CD14-positive monocyte (primary cell): ENCODE measurements at regions not wholly inside any gene's neighbourhood (a gene's known extent, or its start where the extent isn't known, plus 50 kb on each side); places are given as distances from the start of the nearest gene placed in this dataset.

ENCODE experiments used
- DNase-seq, 3 donors: peaks; one replicate each; pipeline ENCODE4 v3.0.0-alpha.2; 2011 to 2022
- H2AFZ ChIP-seq: 2 replicates; pipeline ENCODE4 v1.6.0; 2012; ENCODE audit warnings: mild to moderate bottlenecking, low read depth, low read length, inconsistent platforms; ENCODE audit not compliant: insufficient read depth, poor library complexity, severe bottlenecking
- H3K27ac ChIP-seq, 2 donors: 1 replicate in 1 of 2; 2 replicates in 1 of 2; pipeline ENCODE4 v1.5.1; 2012 to 2013; ENCODE audit warnings: low read length in 2 of 2, control low read depth in 1 of 2, inconsistent platforms in 1 of 2, low read depth in 1 of 2, mild to moderate bottlenecking in 1 of 2
- H3K27me3 ChIP-seq, 2 donors: one replicate each; pipeline versions ENCODE4 v1.6.0 to v1.6.1; 2011 to 2013; ENCODE audit warnings: low read length in 2 of 2; ENCODE audit not compliant: control insufficient read depth in 2 of 2, insufficient read depth in 2 of 2
- H3K36me3 ChIP-seq, 2 donors: replicated peaks in 1 of 2; 1 replicate in 1 of 2; 2 replicates in 1 of 2; pipeline versions ENCODE4 v1.5.1 to v1.6.1; 2012 to 2013; ENCODE audit warnings: low read length in 2 of 2, control low read depth in 1 of 2, inconsistent platforms in 1 of 2, mild to moderate bottlenecking in 1 of 2; ENCODE audit not compliant: insufficient read depth in 2 of 2, control insufficient read depth in 1 of 2
- H3K4me1 ChIP-seq, 2 donors: 1 replicate in 1 of 2; 2 replicates in 1 of 2; pipeline versions ENCODE4 v1.5.1 to v1.6.1; 2012 to 2013; ENCODE audit warnings: low read length in 2 of 2, control low read depth in 1 of 2, inconsistent platforms in 1 of 2, mild to moderate bottlenecking in 1 of 2, moderate library complexity in 1 of 2; ENCODE audit not compliant: insufficient read depth in 2 of 2, control insufficient read depth in 1 of 2
- H3K4me2 ChIP-seq: replicated peaks from 2 replicates; pipeline ENCODE3; 2012; ENCODE audit warnings: low read length, moderate library complexity, mild to moderate bottlenecking; ENCODE audit not compliant: poor library complexity, severe bottlenecking; ENCODE audit errors: extremely low read depth
- H3K4me3 ChIP-seq, 3 experiments: fragments of 200-600 bp in 1 of 3; sonication (generic) in 1 of 3; replicated peaks in 1 of 3; 1 replicate in 2 of 3; 2 replicates in 1 of 3; pipeline ENCODE4 v1.5.1; 2011 to 2013; ENCODE audit warnings: low read length in 3 of 3, mild to moderate bottlenecking in 3 of 3, control low read depth in 2 of 3, low read depth in 2 of 3, inconsistent platforms in 1 of 3, moderate library complexity in 1 of 3
- H3K79me2 ChIP-seq: 2 replicates; pipeline ENCODE4 v1.6.0; 2012; ENCODE audit warnings: mild to moderate bottlenecking, control low read depth, inconsistent platforms, low read length, moderate library complexity; ENCODE audit not compliant: insufficient read depth
- H3K9ac ChIP-seq: 2 replicates; pipeline ENCODE4 v1.6.0; 2017; ENCODE audit warnings: low read length, mild to moderate bottlenecking; ENCODE audit not compliant: insufficient read depth, poor library complexity, severe bottlenecking
- H3K9me3 ChIP-seq, 2 donors: replicated peaks in 1 of 2; 1 replicate in 1 of 2; 2 replicates in 1 of 2; pipeline versions ENCODE4 v1.5.1 to v1.6.1; 2012 to 2013; ENCODE audit warnings: low read length in 2 of 2, control low read depth in 1 of 2; ENCODE audit not compliant: control insufficient read depth in 1 of 2, insufficient read depth in 1 of 2
- H4K20me1 ChIP-seq: 2 replicates; pipeline ENCODE4 v1.6.0; 2012; ENCODE audit warnings: mild to moderate bottlenecking, low read length, control low read depth, moderate library complexity; ENCODE audit not compliant: insufficient read depth
- H3K27ac Mint-ChIP-seq, 7 donors: one replicate each; pipeline ENCODE4 v1.8.0; 2020; ENCODE audit warnings: mild to moderate bottlenecking in 7 of 7, mixed read lengths in 7 of 7, moderate library complexity in 6 of 7, inconsistent platforms in 2 of 7
- H3K27me3 Mint-ChIP-seq, 3 donors: one replicate each; pipeline ENCODE4 v1.8.0; 2021 to 2022; ENCODE audit warnings: low read depth in 3 of 3, mild to moderate bottlenecking in 3 of 3, mixed read lengths in 3 of 3, moderate library complexity in 3 of 3, inconsistent platforms in 1 of 3
- H3K36me3 Mint-ChIP-seq, 2 donors: one replicate each; pipeline ENCODE4 v1.8.0; 2020; ENCODE audit warnings: mixed read lengths in 2 of 2, inconsistent platforms in 1 of 2, mild to moderate bottlenecking in 1 of 2
- H3K4me1 Mint-ChIP-seq: one replicate; pipeline ENCODE4 v1.8.0; 2020; ENCODE audit warnings: mild to moderate bottlenecking, mixed read lengths
- H3K4me3 Mint-ChIP-seq, 2 donors: one replicate each; pipeline ENCODE4 v1.8.0; 2020; ENCODE audit warnings: mild to moderate bottlenecking in 2 of 2, mixed read lengths in 2 of 2, moderate library complexity in 1 of 2
- H3K9me3 Mint-ChIP-seq, 7 donors: one replicate each; pipeline ENCODE4 v1.8.0; 2020 to 2022; ENCODE audit warnings: mixed read lengths in 7 of 7, mild to moderate bottlenecking in 6 of 7, moderate library complexity in 6 of 7, inconsistent platforms in 2 of 7
- CTCF ChIP-seq: fragments of 200-600 bp; IDR thresholded peaks from one replicate; pipeline ENCODE4 v1.8.0; 2022; ENCODE audit warnings: antibody characterized with exemption, mild to moderate bottlenecking
- WGBS: methylation state at CpG from one replicate; pipeline ENCODE4 v1.1.5; 2013; ENCODE audit warnings: missing lambda C conversion rate; ENCODE audit not compliant: insufficient coverage; 5-methylcytosine and 5-hydroxymethylcytosine counted together
- intact Hi-C, 2 donors: fragments of 100-400 bp; cut with micrococcal nuclease; formaldehyde crosslinking; loops; one replicate each; pipeline versions ENCODE4 v1.15.0 to v1.15.1; 2023

GRCh38 chr2:175824243-175824642 lies 177.8 kb downstream of the LNPK start:
- Histone ChIP-seq H3K36me3 (no peaks in the 10 kb centered on the region), H3K9me3 (no peaks in the 10 kb centered on the region), H3K4me3 (no peak overlapping the region), H3K79me2 (no peaks in the 10 kb centered on the region), H4K20me1 (no peaks in the 10 kb centered on the region), H3K4me2 (no peak overlapping the region), H3K27ac (no peak overlapping the region), H3K27me3 (no peaks in the 10 kb centered on the region), H3K4me1 (no peaks in the 10 kb centered on the region), H2AFZ (no peak overlapping the region), H3K9ac (no peak overlapping the region)
- no peaks in the 10 kb centered on the region for H3K36me3 Mint-ChIP-seq
- peaks cover 0 to 11% (median 2%) of the 10 kb centered on the region in 7 donors for H3K9me3 Mint-ChIP-seq
- no peak for TF ChIP-seq CTCF
- no peak for DNase-seq
- H3K27ac Mint-ChIP-seq, result no peak overlapping the region
- H3K27me3 Mint-ChIP-seq, result peaks cover 2 to 6% (median 5%) of the 10 kb centered on the region in 3 donors
- H3K4me3 Mint-ChIP-seq, result no peak overlapping the region
- WGBS, result 100% methylated on average over 1 of the region's 2 CpGs
- intact Hi-C loops, result no loop called here
- no peaks in the 10 kb centered on the region for H3K4me1 Mint-ChIP-seq

GRCh38 chr2:175823707-175824073 lies 178.4 kb downstream of the LNPK start:
- Histone ChIP-seq H3K4me3 (no peak overlapping the region), H3K9ac (no peak overlapping the region), H3K4me1 (no peaks in the 10 kb centered on the region), H3K27me3 (no peaks in the 10 kb centered on the region), H3K9me3 (no peaks in the 10 kb centered on the region), H3K79me2 (no peaks in the 10 kb centered on the region), H3K4me2 (no peak overlapping the region), H3K36me3 (no peaks in the 10 kb centered on the region), H4K20me1 (no peaks in the 10 kb centered on the region), H3K27ac (no peak overlapping the region), H2AFZ (no peak overlapping the region)
- intact Hi-C loops, result no loop called here
- no peak for DNase-seq
- Mint-ChIP-seq H3K4me1 (no peaks in the 10 kb centered on the region), H3K9me3 (peaks cover 0 to 11% (median 2%) of the 10 kb centered on the region in 7 donors), H3K27ac (no peak overlapping the region), H3K27me3 (peaks cover 2 to 6% (median 6%) of the 10 kb centered on the region in 3 donors), H3K4me3 (no peak overlapping the region), H3K36me3 (no peaks in the 10 kb centered on the region)
- 100% methylated on average over 1 of the region's 1 CpG for WGBS
- no peak for TF ChIP-seq CTCF
